Gastrocnemius medialis (tissue), 4 donors: ENCODE measurements at regions not wholly inside any gene's neighbourhood (a gene's known extent, or its start where the extent isn't known, plus 50 kb on each side); places are given as distances from the start of the nearest gene placed in this dataset.

Experiments used
- ATAC-seq, 2 donors: fragments of 150-250 bp; one replicate each; pipeline ENCODE4 v1.9.1; 2016
- DNase-seq, 2 donors: peaks; one replicate each; pipeline ENCODE4 v3.0.0-alpha.2; 2019
- H3K27ac ChIP-seq, 4 donors: fragments of 200-600 bp; sonication (generic); 1 replicate in 1 of 4; 2 replicates in 3 of 4; pipeline ENCODE4 v1.5.1; 2016 to 2018; ENCODE audit warnings: mild to moderate bottlenecking in 2 of 4, moderate library complexity in 1 of 4
- H3K27me3 ChIP-seq, 3 donors: fragments of 200-600 bp; sonication (generic) in 2 of 3; 1 replicate in 1 of 3; 2 replicates in 2 of 3; pipeline versions ENCODE4 v1.5.1 to v1.6.0; 2016 to 2019; ENCODE audit warnings: mild to moderate bottlenecking in 1 of 3, moderate library complexity in 1 of 3
- H3K36me3 ChIP-seq, 2 donors: fragments of 200-600 bp; sonication (generic) in 1 of 2; one replicate each; pipeline ENCODE4 v1.5.1; 2017 to 2018
- H3K4me1 ChIP-seq, 2 donors: fragments of 200-600 bp; sonication (generic) in 1 of 2; one replicate each; pipeline ENCODE4 v1.5.1; 2016 to 2017; ENCODE audit warnings: mild to moderate bottlenecking in 2 of 2
- H3K4me3 ChIP-seq, 4 donors: fragments of 200-600 bp; sonication (generic) in 3 of 4; 1 replicate in 1 of 4; 2 replicates in 3 of 4; pipeline ENCODE4 v1.5.1; 2016 to 2019; ENCODE audit warnings: mild to moderate bottlenecking in 2 of 4
- H3K9me3 ChIP-seq, 3 donors: fragments of 200-600 bp; sonication (generic) in 2 of 3; 1 replicate in 1 of 3; 2 replicates in 2 of 3; pipeline ENCODE4 v1.5.1; 2016 to 2019
- CTCF ChIP-seq, 5 experiments: fragments of 450-650 bp in 3 of 5; fragments of 200-600 bp in 2 of 5; sonication (generic) in 2 of 5; IDR thresholded peaks in 4 of 5; conservative IDR thresholded peaks in 1 of 5; 1 replicate in 4 of 5; 2 replicates in 1 of 5; pipeline ENCODE4 v1.5.1; 2016 to 2019; ENCODE audit warnings: antibody characterized with exemption in 5 of 5, mild to moderate bottlenecking in 3 of 5, moderate library complexity in 3 of 5
- POLR2A ChIP-seq, 2 donors: fragments of 450-650 bp; IDR thresholded peaks; one replicate each; pipeline ENCODE4 v1.6.1; 2017; ENCODE audit warnings: antibody characterized with exemption in 2 of 2, mild to moderate bottlenecking in 2 of 2, moderate library complexity in 2 of 2
- in situ Hi-C, 4 donors: fragments of 200-750 bp; cut with MboI; loops; one replicate each; pipeline versions ENCODE4 v1.15.0 to v1.8.0; 2017; ENCODE audit warnings: low sequenced_read_pairs in 4 of 4
- intact Hi-C: fragments of 100-400 bp; cut with DNase I; formaldehyde crosslinking; loops from one replicate; pipeline ENCODE4 v1.15.1; 2023; ENCODE audit warnings: low total_unique reads

GRCh38 chr9:82590845-82591244, 472.1 kb downstream of the RASEF start:
- TF ChIP-seq POLR2A (IDR thresholded peaks at IDR 0.05) (no peak), CTCF (IDR thresholded peaks at IDR 0.05 in 4 of 5, conservative IDR thresholded peaks at IDR 0.05 in 1 of 5) (no peak)
- Histone ChIP-seq H3K27me3 (no peaks in the 10 kb centered on the region), H3K4me3 (no peak overlapping the region), H3K9me3 (no peaks in the 10 kb centered on the region), H3K36me3 (no peaks in the 10 kb centered on the region), H3K27ac (no peak overlapping the region), H3K4me1 (no peaks in the 10 kb centered on the region)
- intact Hi-C loops (no loop called here), in situ Hi-C loops (no loop called here)
- no peak for ATAC-seq
- DNase-seq: no peak

DNA sequence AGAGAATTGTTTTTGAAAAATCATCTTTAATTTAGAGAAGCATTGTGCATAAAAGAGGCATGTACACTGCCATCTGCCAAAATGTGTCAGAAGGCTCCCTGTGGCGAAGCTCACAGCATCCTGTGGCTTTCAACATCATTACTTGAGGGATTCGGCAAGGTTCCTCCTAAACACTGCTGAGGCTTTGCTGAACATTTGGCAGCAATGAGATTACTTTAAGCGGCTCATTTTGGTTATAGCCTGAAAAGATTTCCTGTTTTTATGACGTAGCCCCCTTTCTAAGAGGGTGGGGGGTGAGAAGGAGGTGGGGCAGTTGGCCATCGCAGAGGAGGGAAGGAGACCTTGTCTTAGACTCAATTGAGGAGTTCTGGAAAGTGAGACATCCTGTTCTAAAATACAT, 469.4 kb downstream of the RASEF start:
- Histone ChIP-seq H3K9me3 (no peaks in the 10 kb centered on the region), H3K27me3 (no peaks in the 10 kb centered on the region), H3K27ac (no peak overlapping the region), H3K4me3 (no peak overlapping the region), H3K4me1 (no peaks in the 10 kb centered on the region), H3K36me3 (no peaks in the 10 kb centered on the region)
- in situ Hi-C loops (no loop called here), intact Hi-C loops (no loop called here)
- DNase-seq: no peak
- TF ChIP-seq POLR2A (IDR thresholded peaks at IDR 0.05) (no peak), CTCF (IDR thresholded peaks at IDR 0.05 in 4 of 5, conservative IDR thresholded peaks at IDR 0.05 in 1 of 5) (no peak)
- ATAC-seq: no peak

DNA sequence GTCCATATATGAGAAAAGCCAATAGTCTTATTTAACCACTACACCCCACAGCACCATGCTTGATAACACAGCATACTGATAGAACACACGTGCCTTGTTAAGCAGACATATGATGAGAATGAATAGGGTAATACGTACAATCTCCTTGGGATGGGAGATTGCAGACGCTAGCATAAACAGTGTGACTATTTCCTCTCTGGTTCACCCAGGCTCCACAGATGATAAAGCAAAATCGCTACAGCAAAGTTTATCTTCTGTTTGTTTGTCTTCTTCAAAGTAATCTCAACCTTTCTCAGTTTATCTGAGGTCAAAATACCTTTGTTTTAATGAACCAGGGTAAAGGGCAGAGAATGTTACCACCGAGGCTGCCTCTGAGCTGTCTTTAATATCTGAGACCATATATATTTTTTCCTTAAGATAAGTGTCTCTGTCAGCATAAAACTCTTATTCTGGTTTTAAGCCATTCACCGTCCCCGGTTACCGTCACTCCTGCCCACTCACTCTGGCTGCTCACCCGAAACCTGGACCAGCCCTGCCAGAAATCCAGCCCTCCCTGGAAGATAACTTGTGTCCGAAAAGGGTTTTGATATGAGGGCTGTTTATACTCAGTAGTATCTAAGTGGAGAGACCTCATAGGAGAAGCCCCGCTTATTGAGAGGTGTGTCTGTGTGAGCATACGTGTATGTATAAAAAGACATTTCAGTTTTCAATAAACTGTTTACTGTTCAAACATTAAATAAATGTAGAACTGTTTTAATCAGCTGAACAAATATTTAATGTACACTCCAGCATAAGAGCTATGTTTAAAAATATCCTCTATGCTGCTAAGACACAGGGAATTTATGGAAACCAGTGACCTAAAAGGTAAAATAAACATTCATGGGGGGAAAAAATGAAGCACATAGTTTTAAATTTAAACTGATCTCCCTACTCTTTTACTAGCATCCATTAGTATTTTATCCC, 465.4 kb downstream of the RASEF start:
- Histone ChIP-seq H3K4me3 (no peak overlapping the region), H3K4me1 (no peaks in the 10 kb centered on the region), H3K27ac (no peak overlapping the region), H3K9me3 (no peaks in the 10 kb centered on the region), H3K27me3 (no peaks in the 10 kb centered on the region), H3K36me3 (no peaks in the 10 kb centered on the region)
- TF ChIP-seq CTCF (IDR thresholded peaks at IDR 0.05 in 4 of 5, conservative IDR thresholded peaks at IDR 0.05 in 1 of 5) (no peak), POLR2A (IDR thresholded peaks at IDR 0.05) (no peak)
- DNase-seq (no peak), ATAC-seq (no peak)
- intact Hi-C loops (no loop called here), in situ Hi-C loops (no loop called here)

- Histone ChIP-seq H3K9me3 (no peaks in the 10 kb centered on the region), H3K4me1 (no peaks in the 10 kb centered on the region), H3K36me3 (no peaks in the 10 kb centered on the region), H3K27ac (no peak overlapping the region), H3K27me3 (no peaks in the 10 kb centered on the region), H3K4me3 (no peak overlapping the region)
- TF ChIP-seq POLR2A (IDR thresholded peaks at IDR 0.05) (no peak), CTCF (IDR thresholded peaks at IDR 0.05 in 4 of 5, conservative IDR thresholded peaks at IDR 0.05 in 1 of 5) (no peak)
- no peak for DNase-seq
- in situ Hi-C loops (no loop called here), intact Hi-C loops (no loop called here)
- no peak for ATAC-seq
These were observed 464.5 kb downstream of the RASEF start for GRCh38 chr9:82598241-82599039.
